ENCODE measurements at regions not wholly inside any gene's neighbourhood (a gene's known extent, or its start where the extent isn't known, plus 50 kb on each side); places are given as distances from the start of the nearest gene placed in this dataset.

GRCh38 chr12:28827861-28828260 lies 321.2 kb upstream of the FAR2 start:
- H3K27ac Mint-ChIP-seq = no peak overlapping the region
- H3K9me3 Mint-ChIP-seq = no peaks in the 10 kb centered on the region
- no peaks in the 10 kb centered on the region for H3K36me3 Mint-ChIP-seq (ENCODE audit: insufficient read depth)
- H3K27me3 Mint-ChIP-seq = no peaks in the 10 kb centered on the region
- no peak for DNase-seq
- H3K4me3 Mint-ChIP-seq = no peak overlapping the region
- ATAC-seq (replicated peaks) = no peak
- no peaks in the 10 kb centered on the region for H3K4me1 Mint-ChIP-seq (ENCODE audit: low read depth in 2 of 2)

DNA sequence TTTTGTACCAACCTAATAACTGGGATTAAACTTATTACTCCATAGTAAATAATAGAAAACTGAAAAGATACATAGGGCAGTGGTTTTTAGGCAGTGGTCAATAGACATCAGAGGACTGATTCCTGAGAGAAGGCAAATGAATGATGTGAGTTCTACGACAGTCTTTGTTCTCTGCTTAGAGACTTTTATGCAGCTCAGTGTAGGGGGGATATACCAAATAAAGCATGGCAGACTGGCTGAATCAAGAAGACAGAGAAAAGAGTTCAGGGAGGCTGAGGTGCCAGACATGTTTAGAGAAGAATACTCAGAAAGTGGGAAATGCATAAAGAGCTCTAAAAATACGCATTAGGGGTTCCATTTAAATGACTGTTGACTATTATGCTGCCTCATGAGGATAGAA lies 320.8 kb upstream of the FAR2 start:
- Mint-ChIP-seq H3K36me3 (ENCODE audit: insufficient read depth) (no peaks in the 10 kb centered on the region), H3K27ac (no peak overlapping the region), H3K27me3 (no peaks in the 10 kb centered on the region), H3K9me3 (no peaks in the 10 kb centered on the region), H3K4me3 (no peak overlapping the region), H3K4me1 (ENCODE audit: low read depth in 2 of 2) (no peaks in the 10 kb centered on the region)
- ATAC-seq (replicated peaks) (no peak), DNase-seq (no peak)

DNA sequence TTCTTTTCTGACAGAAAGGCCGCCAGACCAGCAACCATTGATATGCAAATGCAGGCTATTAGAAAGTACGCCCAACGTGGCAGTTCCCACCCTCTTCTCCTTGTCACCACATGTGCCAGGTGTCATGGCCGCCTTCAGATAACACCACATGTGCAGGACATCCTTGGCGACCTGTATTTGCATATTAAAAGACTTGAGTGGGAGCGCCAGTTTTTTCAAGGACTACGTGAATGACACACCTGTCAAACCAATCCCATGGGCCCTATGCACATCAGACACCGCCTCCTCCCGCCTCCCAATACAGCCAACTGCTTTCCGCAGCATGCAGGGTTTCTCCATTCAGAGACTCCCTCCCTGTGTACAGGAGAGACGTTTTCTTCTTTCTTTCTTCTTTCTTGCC lies 318.6 kb upstream of the FAR2 start:
- no peak overlapping the region for H3K27ac Mint-ChIP-seq
- no peaks in the 10 kb centered on the region for H3K4me1 Mint-ChIP-seq (ENCODE audit: low read depth in 2 of 2)
- no peak for ATAC-seq (replicated peaks)
- H3K27me3 Mint-ChIP-seq = no peaks in the 10 kb centered on the region
- H3K9me3 Mint-ChIP-seq = peaks cover 0 to 2% of the 10 kb centered on the region in 2 donors
- no peak for DNase-seq
- H3K4me3 Mint-ChIP-seq = no peak overlapping the region
- H3K36me3 Mint-ChIP-seq (ENCODE audit: insufficient read depth) = no peaks in the 10 kb centered on the region

- DNase-seq (no peak), ATAC-seq (replicated peaks) (no peak)
- Mint-ChIP-seq H3K27me3 (no peaks in the 10 kb centered on the region), H3K4me3 (no peak overlapping the region), H3K36me3 (ENCODE audit: insufficient read depth) (no peaks in the 10 kb centered on the region), H3K4me1 (ENCODE audit: low read depth in 2 of 2) (no peaks in the 10 kb centered on the region), H3K27ac (no peak overlapping the region), H3K9me3 (no peaks in the 10 kb centered on the region)
Observed at GRCh38 chr12:28844718-28845117, 304.4 kb upstream of the FAR2 start.

GRCh38 chr12:28851781-28852180 lies 297.3 kb upstream of the FAR2 start:
- H3K27ac Mint-ChIP-seq = no peak overlapping the region
- no peak overlapping the region for H3K4me3 Mint-ChIP-seq
- no peak for ATAC-seq (replicated peaks)
- H3K9me3 Mint-ChIP-seq = no peaks in the 10 kb centered on the region
- H3K4me1 Mint-ChIP-seq (ENCODE audit: low read depth in 2 of 2) = no peaks in the 10 kb centered on the region
- no peaks in the 10 kb centered on the region for H3K27me3 Mint-ChIP-seq
- DNase-seq = no peak
- H3K36me3 Mint-ChIP-seq (ENCODE audit: insufficient read depth) = no peaks in the 10 kb centered on the region

- H3K4me1 Mint-ChIP-seq (ENCODE audit: low read depth in 2 of 2) = no peaks in the 10 kb centered on the region
- DNase-seq = no peak
- no peaks in the 10 kb centered on the region for H3K9me3 Mint-ChIP-seq
- H3K27ac Mint-ChIP-seq = no peak overlapping the region
- ATAC-seq (replicated peaks) = no peak
- H3K27me3 Mint-ChIP-seq = no peaks in the 10 kb centered on the region
- no peaks in the 10 kb centered on the region for H3K36me3 Mint-ChIP-seq (ENCODE audit: insufficient read depth)
- no peak overlapping the region for H3K4me3 Mint-ChIP-seq
Observed at GRCh38 chr12:28855761-28856310, 293.2 kb upstream of the FAR2 start.

DNA sequence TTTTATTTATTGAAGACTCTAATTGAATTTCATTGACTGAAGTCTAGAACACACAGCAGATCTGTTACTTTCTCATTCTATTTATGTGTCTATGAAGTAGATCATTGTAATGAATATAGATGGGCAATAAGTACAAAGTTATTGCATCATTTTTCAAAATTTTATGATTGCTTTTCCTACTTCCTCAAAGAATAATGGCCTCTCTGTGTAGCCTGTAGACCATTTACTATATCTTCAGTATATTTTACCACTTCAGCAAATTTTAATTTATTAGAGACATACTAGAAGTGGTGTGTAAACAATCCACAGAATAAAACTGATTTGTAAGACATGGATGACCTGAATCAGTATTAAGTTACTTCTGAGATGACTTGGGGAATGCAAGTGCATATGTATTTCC lies 291.7 kb upstream of the FAR2 start:
- no peaks in the 10 kb centered on the region for H3K4me1 Mint-ChIP-seq (ENCODE audit: low read depth in 2 of 2)
- DNase-seq (no peak), ATAC-seq (replicated peaks) (no peak)
- no peaks in the 10 kb centered on the region for H3K36me3 Mint-ChIP-seq (ENCODE audit: insufficient read depth)
- no peak overlapping the region for H3K27ac Mint-ChIP-seq
- H3K9me3 Mint-ChIP-seq = no peaks in the 10 kb centered on the region
- no peak overlapping the region for H3K4me3 Mint-ChIP-seq
- no peaks in the 10 kb centered on the region for H3K27me3 Mint-ChIP-seq

GRCh38 chr12:28859551-28859950 lies 289.5 kb upstream of the FAR2 start:
- ATAC-seq (replicated peaks) = no peak
- Mint-ChIP-seq H3K4me3 (no peak overlapping the region), H3K36me3 (ENCODE audit: insufficient read depth) (no peaks in the 10 kb centered on the region), H3K9me3 (no peaks in the 10 kb centered on the region), H3K27me3 (peaks cover 0 to 7% of the 10 kb centered on the region in 2 donors), H3K4me1 (ENCODE audit: low read depth in 2 of 2) (no peaks in the 10 kb centered on the region), H3K27ac (no peak overlapping the region)
- no peak for DNase-seq

GRCh38 chr12:28865776-28866175 lies 283.3 kb upstream of the FAR2 start:
- H3K27me3 Mint-ChIP-seq = peaks cover 8 to 13% of the 10 kb centered on the region in 2 donors
- no peak overlapping the region for H3K4me3 Mint-ChIP-seq
- ATAC-seq (replicated peaks) (no peak), DNase-seq (no peak)
- no peaks in the 10 kb centered on the region for H3K4me1 Mint-ChIP-seq (ENCODE audit: low read depth in 2 of 2)
- no peak overlapping the region for H3K27ac Mint-ChIP-seq
- no peaks in the 10 kb centered on the region for H3K9me3 Mint-ChIP-seq
- H3K36me3 Mint-ChIP-seq (ENCODE audit: insufficient read depth) = no peaks in the 10 kb centered on the region

DNA sequence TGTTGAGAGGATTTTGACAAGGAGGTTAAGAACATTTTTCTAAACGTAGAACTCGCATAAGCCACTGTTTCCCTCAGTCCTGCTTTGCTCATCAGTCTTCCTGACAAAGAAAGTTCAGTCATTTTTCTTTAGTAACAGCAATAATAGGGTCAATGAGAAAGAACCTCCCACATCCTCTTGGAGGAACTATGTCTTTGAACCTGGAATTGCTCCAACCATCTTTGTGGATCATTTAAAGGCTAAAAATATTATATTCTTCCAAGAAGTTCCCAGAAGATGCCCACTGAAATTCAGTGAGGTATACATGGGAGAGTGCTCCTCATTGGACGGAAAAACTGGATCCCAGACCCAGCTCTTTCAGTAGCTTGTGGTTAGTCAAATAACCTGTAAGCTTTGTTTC lies 282.8 kb upstream of the FAR2 start:
- Mint-ChIP-seq H3K36me3 (ENCODE audit: insufficient read depth) (no peaks in the 10 kb centered on the region), H3K27me3 (peaks cover 8 to 13% of the 10 kb centered on the region in 2 donors), H3K4me1 (ENCODE audit: low read depth in 2 of 2) (no peaks in the 10 kb centered on the region), H3K27ac (no peak overlapping the region), H3K9me3 (no peaks in the 10 kb centered on the region), H3K4me3 (no peak overlapping the region)
- no peak for ATAC-seq (replicated peaks)
- DNase-seq = no peak

- ATAC-seq (replicated peaks) (no peak), DNase-seq (no peak)
- no peak overlapping the region for H3K27ac Mint-ChIP-seq
- no peaks in the 10 kb centered on the region for H3K9me3 Mint-ChIP-seq
- no peaks in the 10 kb centered on the region for H3K36me3 Mint-ChIP-seq (ENCODE audit: insufficient read depth)
- no peak overlapping the region for H3K4me3 Mint-ChIP-seq
- H3K4me1 Mint-ChIP-seq (ENCODE audit: low read depth in 2 of 2) = no peaks in the 10 kb centered on the region
- H3K27me3 Mint-ChIP-seq = peaks cover 8 to 13% of the 10 kb centered on the region in 2 donors
Observed at GRCh38 chr12:28866715-28867503, 282.2 kb upstream of the FAR2 start.

DNA sequence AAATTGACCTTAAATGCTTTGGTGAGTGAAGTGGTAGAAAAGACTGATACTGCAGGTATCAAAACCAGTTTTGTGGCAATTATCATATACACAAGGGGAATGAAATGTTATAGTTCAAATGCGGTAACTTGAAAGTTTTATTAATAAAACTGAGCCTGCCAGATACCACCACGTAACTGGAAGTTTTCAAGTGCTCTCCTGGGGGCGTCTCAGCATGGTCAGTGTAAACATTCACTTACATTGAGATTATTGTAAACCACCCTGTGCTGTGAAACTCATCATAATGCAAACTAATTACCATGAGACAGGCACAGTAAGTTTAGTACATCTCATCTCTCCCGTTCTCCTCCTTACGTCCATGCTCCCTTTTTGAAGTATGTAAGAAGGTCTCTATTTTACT lies 280.7 kb upstream of the FAR2 start:
- Mint-ChIP-seq H3K4me3 (no peak overlapping the region), H3K27ac (no peak overlapping the region), H3K4me1 (ENCODE audit: low read depth in 2 of 2) (no peaks in the 10 kb centered on the region), H3K36me3 (ENCODE audit: insufficient read depth) (no peaks in the 10 kb centered on the region), H3K27me3 (peaks cover 8 to 13% of the 10 kb centered on the region in 2 donors), H3K9me3 (no peaks in the 10 kb centered on the region)
- DNase-seq (no peak), ATAC-seq (replicated peaks) (no peak)

DNA sequence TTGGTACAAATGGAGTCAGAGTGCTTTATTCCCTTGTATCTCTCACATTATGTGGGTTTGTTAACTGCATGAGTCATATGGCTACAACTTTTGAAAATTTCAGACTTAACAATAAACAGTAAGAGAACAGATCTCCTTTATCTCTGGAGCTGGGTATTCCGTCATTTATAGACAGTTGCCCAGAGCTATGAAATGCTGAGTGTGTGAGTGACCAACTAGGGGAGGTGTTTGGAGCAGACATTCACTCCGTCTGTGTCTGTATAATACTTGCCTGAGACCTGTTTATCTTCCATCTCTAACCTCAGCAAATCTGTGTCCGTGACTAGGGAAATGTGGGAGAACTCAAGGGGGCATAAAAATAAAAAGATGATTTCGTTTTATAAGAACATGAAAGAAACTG lies 279.9 kb upstream of the FAR2 start:
- ATAC-seq (replicated peaks) (no peak), DNase-seq (no peak)
- no peak overlapping the region for H3K4me3 Mint-ChIP-seq
- peaks cover 8% of the 10 kb centered on the region in 2 donors for H3K27me3 Mint-ChIP-seq
- H3K36me3 Mint-ChIP-seq (ENCODE audit: insufficient read depth) = no peaks in the 10 kb centered on the region
- no peak overlapping the region for H3K27ac Mint-ChIP-seq
- H3K9me3 Mint-ChIP-seq = no peaks in the 10 kb centered on the region
- H3K4me1 Mint-ChIP-seq (ENCODE audit: low read depth in 2 of 2) = no peaks in the 10 kb centered on the region

GRCh38 chr12:28870839-28871440 lies 278.1 kb upstream of the FAR2 start:
- Mint-ChIP-seq H3K4me1 (ENCODE audit: low read depth in 2 of 2) (no peaks in the 10 kb centered on the region), H3K9me3 (no peaks in the 10 kb centered on the region), H3K27ac (no peak overlapping the region), H3K27me3 (peaks cover 4 to 6% of the 10 kb centered on the region in 2 donors), H3K36me3 (ENCODE audit: insufficient read depth) (no peaks in the 10 kb centered on the region), H3K4me3 (no peak overlapping the region)
- no peak for ATAC-seq (replicated peaks)
- DNase-seq = no peak

Data from effector memory CD8-positive, alpha-beta T cell (primary cell).